ENCODE measurements at regions not wholly inside any gene's neighbourhood (a gene's known extent, or its start where the extent isn't known, plus 50 kb on each side); places are given as distances from the start of the nearest gene placed in this dataset.

DNA sequence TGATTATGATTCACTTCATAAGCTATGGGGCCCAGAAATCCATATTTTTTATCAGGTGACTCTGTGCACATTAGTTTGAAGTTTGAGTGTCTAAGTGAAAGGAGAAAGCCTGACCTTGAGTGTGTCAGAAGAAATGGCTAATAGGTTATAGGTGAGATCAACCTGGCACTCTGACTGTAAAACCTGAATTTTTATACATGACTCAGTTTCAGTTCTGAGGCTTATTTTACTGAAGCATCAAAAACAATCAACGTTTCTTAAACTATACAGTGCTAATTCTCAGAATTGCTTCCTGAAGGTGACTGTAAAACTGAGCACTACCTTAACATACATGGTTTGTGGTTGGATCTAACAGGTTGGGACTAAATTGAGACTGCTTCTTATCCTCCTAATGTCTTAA, 159.4 kb upstream of the AHR start:
- TF ChIP-seq CTCF (IDR thresholded peaks at IDR 0.05; ENCODE audit: insufficient read depth, low read length, poor library complexity, severe bottlenecking): no peak
- TF ChIP-seq EZH2phosphoT487 (conservative IDR thresholded peaks at IDR 0.05; ENCODE audit: low read length): no peak
- Histone ChIP-seq H3K4me2 (ENCODE audit: low read depth, low read length, poor library complexity, severe bottlenecking) (no peak overlapping the region), H3K79me2 (ENCODE audit: insufficient read depth, low read length) (no peaks in the 10 kb centered on the region), H4K20me1 (ENCODE audit: low read depth, low read length) (no peaks in the 10 kb centered on the region), H3K36me3 (ENCODE audit: low read length) (no peaks in the 10 kb centered on the region), H3K27me3 (ENCODE audit: low read length) (no peaks in the 10 kb centered on the region), H3K4me3 (ENCODE audit: insufficient read depth, low read length, poor library complexity, severe bottlenecking) (no peak overlapping the region), H3K27ac (ENCODE audit: low read depth, low read length) (no peak overlapping the region), H2AFZ (ENCODE audit: low read depth, low read length, severe bottlenecking) (no peak overlapping the region), H3K9me3 (ENCODE audit: insufficient read depth, low read length) (no peaks in the 10 kb centered on the region), H3K9ac (ENCODE audit: low read length) (no peak overlapping the region), H3F3A (ENCODE audit: insufficient read depth) (no peaks in the 10 kb centered on the region), H3K9me2 (replicated peaks; ENCODE audit: insufficient read depth, low read length) (no peaks in the 10 kb centered on the region)

DNA sequence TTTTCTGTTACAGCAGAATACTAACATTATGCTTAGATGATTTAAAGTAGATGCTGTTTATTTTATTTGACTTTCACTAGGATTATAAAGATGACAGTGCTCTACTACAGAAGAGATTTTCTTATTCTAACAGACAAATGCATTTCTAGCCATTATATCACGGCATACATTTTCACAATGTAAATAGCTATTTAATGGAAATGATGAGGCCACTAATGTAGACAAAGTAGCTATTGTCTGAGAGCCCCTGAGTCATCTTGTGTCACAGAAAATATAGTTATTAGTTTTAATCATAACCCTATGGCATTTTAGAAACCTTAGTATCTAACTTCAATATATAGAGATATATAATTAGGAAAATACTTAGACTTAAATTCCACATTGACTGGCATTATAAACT, 158.0 kb upstream of the AHR start:
- Histone ChIP-seq H3F3A (ENCODE audit: insufficient read depth) (no peaks in the 10 kb centered on the region), H2AFZ (ENCODE audit: low read depth, low read length, severe bottlenecking) (no peak overlapping the region), H3K4me2 (ENCODE audit: low read depth, low read length, poor library complexity, severe bottlenecking) (no peak overlapping the region)

DNA sequence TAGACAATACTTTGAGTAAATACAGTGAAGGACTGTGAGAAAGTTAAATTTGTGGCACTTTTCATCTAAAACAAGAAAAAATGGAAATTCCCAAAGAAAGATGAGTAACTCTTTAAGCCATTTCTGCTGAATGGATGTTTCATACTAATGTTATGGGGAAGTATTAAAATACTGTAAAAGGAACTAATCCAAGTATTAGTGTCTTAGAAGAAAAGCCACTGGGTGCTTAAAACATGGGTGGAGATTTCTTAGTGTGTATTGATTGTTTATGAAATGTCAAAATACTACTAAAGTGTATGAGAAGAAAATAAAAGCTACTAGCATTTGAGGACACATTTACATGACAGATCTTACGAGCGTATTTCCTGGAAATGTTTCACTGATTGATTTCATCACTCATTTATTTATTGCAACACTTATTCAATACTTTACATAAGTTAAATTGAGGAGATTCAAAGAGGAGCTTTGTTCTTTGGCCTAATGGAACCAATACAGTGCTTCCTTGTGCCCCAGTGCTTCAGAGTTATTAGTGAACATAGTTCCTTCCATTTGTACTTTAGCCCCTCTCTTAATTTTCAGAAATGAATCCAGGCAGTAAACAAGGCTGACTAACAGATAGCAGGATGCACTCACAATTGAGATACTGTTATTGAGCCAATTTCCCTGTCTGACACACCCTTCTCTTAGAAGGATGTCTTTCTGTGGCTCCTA, 155.5 kb upstream of the AHR start:
- TF ChIP-seq EZH2phosphoT487 (conservative IDR thresholded peaks at IDR 0.05; ENCODE audit: low read length) (no peak), CTCF (IDR thresholded peaks at IDR 0.05; ENCODE audit: insufficient read depth, low read length, poor library complexity, severe bottlenecking) (no peak)
- Histone ChIP-seq H2AFZ (ENCODE audit: low read depth, low read length, severe bottlenecking) (no peak overlapping the region), H3F3A (ENCODE audit: insufficient read depth) (no peaks in the 10 kb centered on the region), H4K20me1 (ENCODE audit: low read depth, low read length) (no peaks in the 10 kb centered on the region), H3K36me3 (ENCODE audit: low read length) (no peaks in the 10 kb centered on the region), H3K4me3 (ENCODE audit: insufficient read depth, low read length, poor library complexity, severe bottlenecking) (no peak overlapping the region), H3K4me2 (ENCODE audit: low read depth, low read length, poor library complexity, severe bottlenecking) (peak overlapping the region; percentile 19), H3K9ac (ENCODE audit: low read length) (no peak overlapping the region), H3K9me3 (ENCODE audit: insufficient read depth, low read length) (no peaks in the 10 kb centered on the region), H3K27me3 (ENCODE audit: low read length) (no peaks in the 10 kb centered on the region), H3K9me2 (replicated peaks; ENCODE audit: insufficient read depth, low read length) (no peaks in the 10 kb centered on the region), H3K79me2 (ENCODE audit: insufficient read depth, low read length) (no peaks in the 10 kb centered on the region), H3K27ac (ENCODE audit: low read depth, low read length) (no peak overlapping the region)

More for the DNA sequence above, 158.0 kb upstream of the AHR start:
- Histone ChIP-seq H3K9ac (ENCODE audit: low read length) (no peak overlapping the region), H3K36me3 (ENCODE audit: low read length) (no peaks in the 10 kb centered on the region), H3K9me2 (replicated peaks; ENCODE audit: insufficient read depth, low read length) (no peaks in the 10 kb centered on the region), H3K4me3 (ENCODE audit: insufficient read depth, low read length, poor library complexity, severe bottlenecking) (no peak overlapping the region), H4K20me1 (ENCODE audit: low read depth, low read length) (no peaks in the 10 kb centered on the region), H3K79me2 (ENCODE audit: insufficient read depth, low read length) (no peaks in the 10 kb centered on the region), H3K27me3 (ENCODE audit: low read length) (no peaks in the 10 kb centered on the region), H3K27ac (ENCODE audit: low read depth, low read length) (no peak overlapping the region), H3K9me3 (ENCODE audit: insufficient read depth, low read length) (no peaks in the 10 kb centered on the region)
- TF ChIP-seq EZH2phosphoT487 (conservative IDR thresholded peaks at IDR 0.05; ENCODE audit: low read length) (no peak), CTCF (IDR thresholded peaks at IDR 0.05; ENCODE audit: insufficient read depth, low read length, poor library complexity, severe bottlenecking) (no peak)
